Activated CD8-positive, alpha-beta T cell treated with anti-CD3 and anti-CD28 coated beads for 36 hours (primary cell): ENCODE measurements at regions not wholly inside any gene's neighbourhood (a gene's known extent, or its start where the extent isn't known, plus 50 kb on each side); places are given as distances from the start of the nearest gene placed in this dataset.

Experiments
- ATAC-seq: fragments of 200-7000 bp; cut with Tn5 transposase; one replicate; pipeline ENCODE4 v1.10.0; 2021; ENCODE audit warnings: mild to moderate bottlenecking, moderate library complexity
- CTCF ChIA-PET: fragments of 350-600 bp; sonication (Branson Sonifier 250); formaldehyde crosslinking; loops from one replicate; lab custom pipeline; 2021; ENCODE audit warnings: antibody characterized with exemption; lab: Charles Lee
- POLR2A ChIA-PET: fragments of 350-600 bp; sonication (Branson Sonifier 250); formaldehyde crosslinking; loops from one replicate; lab custom pipeline; 2021; ENCODE audit warnings: antibody characterized with exemption; lab: Charles Lee
- DNase-seq: peaks from one replicate; pipeline ENCODE4 v3.0.0-alpha.2; 2020
- H3K27ac Mint-ChIP-seq: one replicate; pipeline ENCODE4 v1.8.0; 2021; ENCODE audit warnings: mild to moderate bottlenecking, mixed read lengths
- H3K27me3 Mint-ChIP-seq: one replicate; pipeline ENCODE4 v1.8.0; 2021; ENCODE audit warnings: mixed read lengths
- H3K36me3 Mint-ChIP-seq: one replicate; pipeline ENCODE4 v1.8.0; 2021; ENCODE audit warnings: low read depth, mixed read lengths
- H3K4me1 Mint-ChIP-seq: one replicate; pipeline ENCODE4 v1.8.0; 2021; ENCODE audit warnings: low read depth, mixed read lengths
- H3K4me3 Mint-ChIP-seq: one replicate; pipeline ENCODE4 v1.8.0; 2021; ENCODE audit warnings: mild to moderate bottlenecking, moderate library complexity, mixed read lengths
- H3K9me3 Mint-ChIP-seq: one replicate; pipeline ENCODE4 v1.8.0; 2021; ENCODE audit warnings: mixed read lengths
- intact Hi-C: fragments of 100-400 bp; cut with micrococcal nuclease; formaldehyde crosslinking; loops from one replicate; pipeline ENCODE4 v1.10.0; 2022
- TF ChIP-seq, protein P1 (sequence below): fragments of 200-600 bp; IDR thresholded peaks from one replicate; pipeline ENCODE4 v1.8.0; 2022; ENCODE audit warnings: antibody characterized with exemption, mild to moderate bottlenecking

DNA sequence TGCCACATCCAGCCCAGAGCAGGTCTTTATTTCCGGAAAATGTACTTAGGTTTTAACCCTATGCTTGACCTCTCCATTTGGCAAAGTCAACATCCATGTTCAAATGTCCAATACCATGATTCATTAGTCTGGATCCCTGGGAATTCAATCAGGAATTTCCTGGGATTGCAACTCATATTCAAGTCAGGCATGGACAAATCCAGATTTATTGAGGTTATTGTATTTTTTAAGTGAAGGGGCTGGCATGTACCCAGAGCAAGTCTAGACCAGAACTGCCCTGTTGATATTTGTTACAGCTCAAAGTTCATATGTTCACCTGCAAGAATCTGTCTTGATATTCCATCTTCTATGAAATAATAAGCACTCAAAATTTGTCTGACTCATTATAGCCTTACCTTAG is 521.1 kb downstream of the ADGRL2 start:
- CTCF ChIA-PET = no interaction called here
- Mint-ChIP-seq H3K27me3 (no peaks in the 10 kb centered on the region), H3K4me3 (no peak overlapping the region), H3K9me3 (no peaks in the 10 kb centered on the region), H3K4me1 (no peaks in the 10 kb centered on the region), H3K27ac (no peak overlapping the region), H3K36me3 (no peaks in the 10 kb centered on the region)
- DNase-seq (no peak), ATAC-seq (no peak)
- TF ChIP-seq, protein P1, sequence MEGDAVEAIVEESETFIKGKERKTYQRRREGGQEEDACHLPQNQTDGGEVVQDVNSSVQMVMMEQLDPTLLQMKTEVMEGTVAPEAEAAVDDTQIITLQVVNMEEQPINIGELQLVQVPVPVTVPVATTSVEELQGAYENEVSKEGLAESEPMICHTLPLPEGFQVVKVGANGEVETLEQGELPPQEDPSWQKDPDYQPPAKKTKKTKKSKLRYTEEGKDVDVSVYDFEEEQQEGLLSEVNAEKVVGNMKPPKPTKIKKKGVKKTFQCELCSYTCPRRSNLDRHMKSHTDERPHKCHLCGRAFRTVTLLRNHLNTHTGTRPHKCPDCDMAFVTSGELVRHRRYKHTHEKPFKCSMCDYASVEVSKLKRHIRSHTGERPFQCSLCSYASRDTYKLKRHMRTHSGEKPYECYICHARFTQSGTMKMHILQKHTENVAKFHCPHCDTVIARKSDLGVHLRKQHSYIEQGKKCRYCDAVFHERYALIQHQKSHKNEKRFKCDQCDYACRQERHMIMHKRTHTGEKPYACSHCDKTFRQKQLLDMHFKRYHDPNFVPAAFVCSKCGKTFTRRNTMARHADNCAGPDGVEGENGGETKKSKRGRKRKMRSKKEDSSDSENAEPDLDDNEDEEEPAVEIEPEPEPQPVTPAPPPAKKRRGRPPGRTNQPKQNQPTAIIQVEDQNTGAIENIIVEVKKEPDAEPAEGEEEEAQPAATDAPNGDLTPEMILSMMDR = no peak
- intact Hi-C loops = no loop called here
- POLR2A ChIA-PET = no interaction called here

DNA sequence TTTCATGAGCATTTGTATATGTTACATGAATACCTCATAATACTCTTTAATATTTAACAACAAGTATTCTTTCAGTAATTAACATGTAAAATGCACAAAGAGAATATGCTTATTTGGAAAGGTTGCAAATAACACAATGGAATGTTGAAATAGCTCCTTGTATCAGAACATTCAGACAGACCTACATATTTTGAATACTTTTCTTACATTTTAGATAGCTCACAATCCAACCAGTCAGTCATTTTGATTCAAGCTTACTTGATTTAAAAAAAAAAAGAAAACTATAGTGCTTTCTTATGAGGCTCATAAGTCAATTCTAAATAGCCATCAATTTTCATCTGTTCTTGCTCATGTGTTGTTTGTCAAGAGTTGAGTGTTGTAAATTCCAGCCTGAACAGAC is 518.8 kb downstream of the ADGRL2 start:
- no peaks in the 10 kb centered on the region for H3K27me3 Mint-ChIP-seq

DNA sequence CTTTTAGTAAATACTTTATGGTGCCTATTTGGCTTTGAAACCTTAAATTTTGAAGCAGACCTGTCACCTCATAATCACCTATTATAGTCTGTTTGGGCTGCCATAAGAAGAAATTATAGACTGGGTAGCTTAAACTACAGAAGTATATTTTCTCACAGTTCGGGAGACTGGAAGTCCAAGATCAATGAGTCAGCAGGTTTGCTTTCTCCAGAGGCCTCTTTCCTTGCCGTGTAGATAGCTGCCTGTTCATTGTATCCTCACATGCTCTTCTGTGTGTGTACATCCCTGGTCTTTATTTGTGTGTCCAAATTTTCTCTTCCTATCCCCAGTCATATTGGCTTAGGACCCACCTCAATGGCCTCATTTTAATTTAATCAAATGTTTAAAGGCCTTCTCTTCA is 518.2 kb downstream of the ADGRL2 start:
- H3K4me1 Mint-ChIP-seq = no peaks in the 10 kb centered on the region
- DNase-seq (no peak), ATAC-seq (no peak)
- intact Hi-C loops = no loop called here
- H3K4me3 Mint-ChIP-seq = no peak overlapping the region
- H3K36me3 Mint-ChIP-seq = no peaks in the 10 kb centered on the region
- no peak overlapping the region for H3K27ac Mint-ChIP-seq
- no peaks in the 10 kb centered on the region for H3K9me3 Mint-ChIP-seq
- TF ChIP-seq, protein P1 = no peak
- no peaks in the 10 kb centered on the region for H3K27me3 Mint-ChIP-seq
- CTCF ChIA-PET = no interaction called here
- POLR2A ChIA-PET = no interaction called here

More for the DNA sequence above, 518.8 kb downstream of the ADGRL2 start:
- Mint-ChIP-seq H3K9me3 (no peaks in the 10 kb centered on the region), H3K4me1 (no peaks in the 10 kb centered on the region), H3K36me3 (no peaks in the 10 kb centered on the region), H3K27ac (no peak overlapping the region), H3K4me3 (no peak overlapping the region)
- intact Hi-C loops = no loop called here
- POLR2A ChIA-PET = no interaction called here
- CTCF ChIA-PET = no interaction called here
- TF ChIP-seq, protein P1 = no peak
- ATAC-seq (no peak), DNase-seq (no peak)

DNA sequence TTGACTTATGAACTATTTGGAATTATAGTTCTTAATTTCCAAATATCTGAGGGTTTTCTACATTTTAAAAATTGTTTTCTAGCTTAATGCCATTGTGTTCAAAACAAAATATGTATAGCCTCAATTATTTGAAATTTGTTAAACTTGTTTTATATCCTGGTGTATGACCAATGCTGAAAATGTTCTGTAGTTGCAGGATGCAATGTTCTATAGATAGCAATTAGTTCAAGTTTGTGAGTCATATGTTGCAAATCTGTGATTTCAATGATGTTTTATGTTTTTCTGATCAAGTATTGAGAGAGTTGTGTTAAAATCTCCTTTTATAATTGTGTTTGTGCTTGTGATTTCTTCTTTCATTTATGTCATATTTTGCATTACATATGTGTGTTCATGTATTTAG is 517.5 kb downstream of the ADGRL2 start:
- CTCF ChIA-PET = no interaction called here
- DNase-seq (no peak), ATAC-seq (no peak)
- TF ChIP-seq, protein P1 = no peak
- POLR2A ChIA-PET = no interaction called here
- Mint-ChIP-seq H3K9me3 (no peaks in the 10 kb centered on the region), H3K27ac (no peak overlapping the region), H3K4me1 (no peaks in the 10 kb centered on the region), H3K36me3 (no peaks in the 10 kb centered on the region), H3K4me3 (no peak overlapping the region), H3K27me3 (no peaks in the 10 kb centered on the region)
- intact Hi-C loops = no loop called here

DNA sequence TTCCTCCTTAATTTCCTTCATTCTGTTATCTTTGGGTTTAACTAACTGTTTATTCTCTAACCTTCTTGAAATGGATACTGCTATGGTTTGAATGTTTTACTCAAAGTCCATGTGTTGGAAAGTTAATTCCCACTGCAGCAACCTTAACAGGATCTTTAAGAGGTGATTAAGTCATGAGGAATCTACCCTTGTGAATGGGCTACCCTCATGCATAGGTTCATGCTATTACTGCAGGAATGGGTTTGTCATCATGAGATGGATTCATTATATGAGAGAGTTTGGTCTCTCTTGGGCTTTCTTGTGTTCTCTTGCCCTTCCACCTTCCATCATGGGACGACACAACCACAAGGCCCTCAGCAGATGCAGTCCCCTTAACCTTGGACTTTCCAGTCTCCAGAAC is 516.9 kb downstream of the ADGRL2 start:
- H3K36me3 Mint-ChIP-seq = no peaks in the 10 kb centered on the region
- H3K9me3 Mint-ChIP-seq = no peaks in the 10 kb centered on the region
- H3K4me3 Mint-ChIP-seq = no peak overlapping the region
- no peak for DNase-seq
- TF ChIP-seq, protein P1 = no peak
- POLR2A ChIA-PET = no interaction called here
- intact Hi-C loops = no loop called here
- H3K4me1 Mint-ChIP-seq = no peaks in the 10 kb centered on the region
- CTCF ChIA-PET = no interaction called here
- no peak for ATAC-seq
- H3K27ac Mint-ChIP-seq = no peak overlapping the region
- no peaks in the 10 kb centered on the region for H3K27me3 Mint-ChIP-seq
